CD8-positive, alpha-beta memory T cell (primary cell): ENCODE measurements at regions not wholly inside any gene's neighbourhood (a gene's known extent, or its start where the extent isn't known, plus 50 kb on each side); places are given as distances from the start of the nearest gene placed in this dataset.

ENCODE experiments used
- CTCF ChIA-PET: fragments of 350-600 bp; sonication (Branson Sonifier 250); formaldehyde crosslinking; loops from one replicate; lab custom pipeline; 2021; ENCODE audit warnings: antibody characterized with exemption; lab: Charles Lee
- POLR2A ChIA-PET: fragments of 350-600 bp; sonication (Branson Sonifier 250); formaldehyde crosslinking; loops from one replicate; lab custom pipeline; 2021; ENCODE audit warnings: antibody characterized with exemption; lab: Charles Lee
- DNase-seq, 5 donors: peaks; one replicate each; pipeline versions ENCODE4 v3.0.0 to v3.0.0-alpha.2; 2020 to 2022; ENCODE audit warnings: mixed read lengths in 1 of 5
- H3K27ac ChIP-seq: one replicate; pipeline ENCODE4 v1.7.0; 2013; ENCODE audit warnings: low read depth, mild to moderate bottlenecking, low read length, moderate library complexity
- H3K27me3 ChIP-seq: 2 replicates; pipeline ENCODE4 v1.7.0; 2013; ENCODE audit warnings: low read length, mild to moderate bottlenecking; ENCODE audit not compliant: insufficient read depth, poor library complexity, severe bottlenecking
- H3K36me3 ChIP-seq: 2 replicates; pipeline ENCODE4 v1.7.0; 2013; ENCODE audit warnings: mild to moderate bottlenecking, low read length, moderate library complexity; ENCODE audit not compliant: insufficient read depth
- H3K4me1 ChIP-seq: 2 replicates; pipeline ENCODE4 v1.7.0; 2013; ENCODE audit warnings: mild to moderate bottlenecking, low read length, moderate library complexity; ENCODE audit not compliant: insufficient read depth
- H3K4me3 ChIP-seq: 2 replicates; pipeline ENCODE4 v1.7.0; 2013; ENCODE audit warnings: mild to moderate bottlenecking, low read length
- H3K9me3 ChIP-seq: 2 replicates; pipeline ENCODE4 v1.7.0; 2013; ENCODE audit warnings: mild to moderate bottlenecking, low read length
- H3K27ac Mint-ChIP-seq, 8 donors: one replicate each; pipeline ENCODE4 v1.8.0; 2020 to 2021; ENCODE audit warnings: mixed read lengths in 8 of 8, mild to moderate bottlenecking in 6 of 8, inconsistent platforms in 3 of 8, moderate library complexity in 3 of 8
- H3K27me3 Mint-ChIP-seq, 2 donors: one replicate each; pipeline ENCODE4 v1.8.0; 2020 to 2021; ENCODE audit warnings: mixed read lengths in 2 of 2, mild to moderate bottlenecking in 1 of 2, moderate library complexity in 1 of 2
- H3K36me3 Mint-ChIP-seq, 3 donors: one replicate each; pipeline ENCODE4 v1.8.0; 2020 to 2021; ENCODE audit warnings: mixed read lengths in 3 of 3, inconsistent platforms in 1 of 3, mild to moderate bottlenecking in 1 of 3
- H3K4me1 Mint-ChIP-seq, 3 donors: one replicate each; pipeline ENCODE4 v1.8.0; 2020 to 2021; ENCODE audit warnings: mixed read lengths in 3 of 3, inconsistent platforms in 1 of 3, mild to moderate bottlenecking in 1 of 3
- H3K4me3 Mint-ChIP-seq, 7 donors: one replicate each; pipeline ENCODE4 v1.8.0; 2020 to 2021; ENCODE audit warnings: mixed read lengths in 7 of 7, mild to moderate bottlenecking in 6 of 7, moderate library complexity in 4 of 7, inconsistent platforms in 2 of 7
- H3K9me3 Mint-ChIP-seq, 5 donors: one replicate each; pipeline ENCODE4 v1.8.0; 2020 to 2022; ENCODE audit warnings: mixed read lengths in 5 of 5, mild to moderate bottlenecking in 3 of 5, moderate library complexity in 2 of 5, inconsistent platforms in 1 of 5

DNA sequence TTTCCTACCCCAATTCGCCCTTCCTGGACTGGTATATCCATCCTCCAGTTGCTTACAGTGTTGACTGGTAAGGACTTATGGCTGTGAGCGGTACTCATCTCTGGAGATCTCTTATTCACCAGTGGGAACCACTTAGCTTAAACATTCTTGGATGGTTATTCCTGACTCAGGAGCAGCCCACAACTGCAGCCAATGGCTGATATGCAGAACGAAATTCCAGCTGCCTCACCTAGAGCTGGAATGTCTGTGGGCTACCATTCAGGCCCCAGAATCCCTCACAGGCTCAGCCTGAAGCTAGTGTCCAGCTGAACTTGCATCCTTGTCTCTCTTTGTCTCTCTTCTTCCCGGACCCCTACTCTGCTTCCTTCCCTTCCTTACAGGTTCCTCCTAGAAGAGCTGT is 138.9 kb upstream of the SMIM31 start:
- Mint-ChIP-seq H3K9me3 (peaks cover 0 to 4% (median 3%) of the 10 kb centered on the region in 5 donors), H3K4me1 (no peaks in the 10 kb centered on the region), H3K4me3 (no peak overlapping the region), H3K27ac (no peak overlapping the region), H3K36me3 (no peaks in the 10 kb centered on the region), H3K27me3 (no peaks in the 10 kb centered on the region)
- Histone ChIP-seq H3K4me3 (no peak overlapping the region), H3K9me3 (no peaks in the 10 kb centered on the region), H3K27me3 (no peaks in the 10 kb centered on the region), H3K27ac (no peak overlapping the region), H3K36me3 (no peaks in the 10 kb centered on the region), H3K4me1 (no peaks in the 10 kb centered on the region)
- ChIA-PET POLR2A (no interaction called here), CTCF (no interaction called here)
- DNase-seq = no peak

DNA sequence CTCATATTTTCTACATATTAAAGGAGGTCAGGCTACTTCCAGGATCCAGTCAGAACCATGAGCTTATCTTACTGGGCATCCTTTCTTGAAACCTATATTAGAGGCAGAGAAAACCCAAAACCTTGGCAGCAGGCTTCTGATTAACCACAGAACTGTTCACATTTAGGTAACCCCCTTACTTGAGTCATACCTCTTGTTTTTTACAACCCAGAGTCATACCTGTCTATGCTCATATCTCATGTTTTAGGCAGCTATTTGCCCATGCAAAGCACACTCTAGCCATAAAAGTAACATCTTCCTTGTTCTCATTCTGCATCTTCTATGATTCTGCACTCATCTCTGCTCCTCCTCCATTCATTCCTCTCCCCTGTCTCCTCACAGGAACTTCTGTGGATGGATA is 138.0 kb upstream of the SMIM31 start:
- no peak overlapping the region for H3K27ac Mint-ChIP-seq
- ChIA-PET CTCF (no interaction called here), POLR2A (no interaction called here)
- no peaks in the 10 kb centered on the region for H3K36me3 Mint-ChIP-seq
- Histone ChIP-seq H3K9me3 (no peaks in the 10 kb centered on the region), H3K36me3 (no peaks in the 10 kb centered on the region), H3K27me3 (no peaks in the 10 kb centered on the region), H3K4me3 (no peak overlapping the region), H3K4me1 (no peaks in the 10 kb centered on the region), H3K27ac (no peak overlapping the region)
- no peak for DNase-seq
- peaks cover 0 to 4% (median 2%) of the 10 kb centered on the region in 5 donors for H3K9me3 Mint-ChIP-seq
- H3K4me1 Mint-ChIP-seq = no peaks in the 10 kb centered on the region
- no peak overlapping the region for H3K4me3 Mint-ChIP-seq
- no peaks in the 10 kb centered on the region for H3K27me3 Mint-ChIP-seq

- Histone ChIP-seq H3K4me1 (no peaks in the 10 kb centered on the region), H3K36me3 (no peaks in the 10 kb centered on the region), H3K27ac (no peak overlapping the region), H3K27me3 (no peaks in the 10 kb centered on the region), H3K4me3 (no peak overlapping the region), H3K9me3 (no peaks in the 10 kb centered on the region)
- no peaks in the 10 kb centered on the region for H3K36me3 Mint-ChIP-seq
- no peak for DNase-seq
- ChIA-PET CTCF (no interaction called here), POLR2A (no interaction called here)
- H3K27me3 Mint-ChIP-seq = no peaks in the 10 kb centered on the region
- peaks cover 0 to 4% (median 0%) of the 10 kb centered on the region in 5 donors for H3K9me3 Mint-ChIP-seq
- H3K4me3 Mint-ChIP-seq = no peak overlapping the region
- no peak overlapping the region for H3K27ac Mint-ChIP-seq
- no peaks in the 10 kb centered on the region for H3K4me1 Mint-ChIP-seq
Measured at GRCh38 chr4:164616961-164617360, 137.0 kb upstream of the SMIM31 start.

DNA sequence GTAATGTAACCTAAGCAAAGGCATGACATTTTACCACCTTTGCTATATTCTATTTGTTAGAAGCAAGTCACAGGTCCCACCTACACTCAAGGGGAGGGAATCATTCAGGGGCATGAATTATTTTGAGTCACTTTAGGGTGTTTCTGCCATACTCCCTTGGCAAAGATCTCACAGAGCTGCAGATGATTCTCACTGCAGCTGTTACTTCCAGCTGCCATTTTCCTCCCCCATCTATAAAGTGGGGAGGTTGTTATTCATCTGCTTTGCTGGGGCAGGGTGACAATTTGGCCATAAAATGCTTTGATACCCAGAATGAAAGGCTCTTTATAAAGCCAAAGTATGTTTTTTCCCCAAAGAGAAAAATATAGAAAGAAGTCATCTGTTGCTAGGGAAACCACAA is 136.5 kb upstream of the SMIM31 start:
- Mint-ChIP-seq H3K9me3 (peaks cover 0 to 4% (median 0%) of the 10 kb centered on the region in 5 donors), H3K27ac (no peak overlapping the region), H3K27me3 (no peaks in the 10 kb centered on the region), H3K36me3 (no peaks in the 10 kb centered on the region), H3K4me3 (no peak overlapping the region), H3K4me1 (no peaks in the 10 kb centered on the region)
- H3K9me3 ChIP-seq = no peaks in the 10 kb centered on the region
- H3K36me3 ChIP-seq = no peaks in the 10 kb centered on the region
- H3K27ac ChIP-seq = no peak overlapping the region
- DNase-seq = no peak
- ChIA-PET CTCF (no interaction called here), POLR2A (no interaction called here)
- no peak overlapping the region for H3K4me3 ChIP-seq
- H3K4me1 ChIP-seq = no peaks in the 10 kb centered on the region
- H3K27me3 ChIP-seq = no peaks in the 10 kb centered on the region

- no peak overlapping the region for H3K4me3 ChIP-seq
- peaks cover 0 to 4% (median 0%) of the 10 kb centered on the region in 5 donors for H3K9me3 Mint-ChIP-seq
- DNase-seq = no peak
- no peak overlapping the region for H3K4me3 Mint-ChIP-seq
- no peaks in the 10 kb centered on the region for H3K4me1 Mint-ChIP-seq
- no peaks in the 10 kb centered on the region for H3K27me3 Mint-ChIP-seq
- no peak overlapping the region for H3K27ac ChIP-seq
- no peaks in the 10 kb centered on the region for H3K27me3 ChIP-seq
- H3K27ac Mint-ChIP-seq = no peak overlapping the region
- no peaks in the 10 kb centered on the region for H3K4me1 ChIP-seq
- no peaks in the 10 kb centered on the region for H3K36me3 ChIP-seq
- CTCF ChIA-PET = no interaction called here
- H3K36me3 Mint-ChIP-seq = no peaks in the 10 kb centered on the region
- POLR2A ChIA-PET = no interaction called here
- no peaks in the 10 kb centered on the region for H3K9me3 ChIP-seq
Measured at GRCh38 chr4:164617911-164618310, 136.0 kb upstream of the SMIM31 start.

DNA sequence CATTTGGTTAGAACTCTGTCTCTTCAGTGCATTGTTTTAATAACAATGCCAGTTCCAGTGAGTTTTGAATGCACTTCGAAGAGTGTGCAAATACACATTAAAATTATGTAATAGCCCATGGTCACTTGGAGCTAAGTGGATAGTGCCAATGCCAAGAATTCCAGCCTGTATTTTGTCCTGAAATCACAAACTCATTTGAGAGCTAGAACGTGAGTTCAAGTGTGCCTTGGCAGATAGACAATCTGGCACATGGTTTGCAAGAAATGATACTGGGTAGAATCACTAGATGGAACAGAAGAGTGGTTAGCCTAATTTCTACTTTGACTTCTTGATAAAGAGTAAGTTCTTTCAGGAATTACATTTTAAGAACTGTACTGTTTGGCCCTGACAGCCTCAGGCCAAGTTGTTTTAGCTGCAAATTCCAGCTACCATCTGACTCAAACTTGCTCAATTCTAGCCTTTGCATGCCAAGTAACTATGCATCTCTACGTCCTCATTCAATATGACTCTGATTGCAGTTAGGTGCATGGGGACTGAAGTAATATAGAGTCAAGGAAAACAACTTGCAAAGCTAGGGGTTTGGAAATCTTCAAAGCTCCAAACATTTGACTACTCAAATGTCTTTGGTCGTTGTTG is 131.9 kb upstream of the SMIM31 start:
- DNase-seq = no peak
- no peaks in the 10 kb centered on the region for H3K36me3 Mint-ChIP-seq
- H3K4me1 Mint-ChIP-seq = no peaks in the 10 kb centered on the region
- Histone ChIP-seq H3K4me1 (no peaks in the 10 kb centered on the region), H3K9me3 (no peaks in the 10 kb centered on the region), H3K36me3 (no peaks in the 10 kb centered on the region), H3K27ac (no peak overlapping the region), H3K27me3 (no peaks in the 10 kb centered on the region), H3K4me3 (no peak overlapping the region)
- no peak overlapping the region for H3K4me3 Mint-ChIP-seq
- no peak overlapping the region for H3K27ac Mint-ChIP-seq
- ChIA-PET POLR2A (no interaction called here), CTCF (no interaction called here)
- peaks cover 4 to 24% (median 8%) of the 10 kb centered on the region in 5 donors for H3K9me3 Mint-ChIP-seq
- H3K27me3 Mint-ChIP-seq = no peaks in the 10 kb centered on the region

GRCh38 chr4:164623099-164623498 is 130.8 kb upstream of the SMIM31 start:
- H3K4me3 Mint-ChIP-seq = no peak overlapping the region
- no peak overlapping the region for H3K4me3 ChIP-seq
- no peaks in the 10 kb centered on the region for H3K27me3 Mint-ChIP-seq
- no peak overlapping the region for H3K27ac ChIP-seq
- peaks cover 4 to 31% (median 8%) of the 10 kb centered on the region in 5 donors for H3K9me3 Mint-ChIP-seq
- no peak overlapping the region for H3K27ac Mint-ChIP-seq
- no peaks in the 10 kb centered on the region for H3K9me3 ChIP-seq
- CTCF ChIA-PET = no interaction called here
- no peaks in the 10 kb centered on the region for H3K4me1 ChIP-seq
- no peak for DNase-seq
- H3K36me3 ChIP-seq = no peaks in the 10 kb centered on the region
- POLR2A ChIA-PET = no interaction called here
- no peaks in the 10 kb centered on the region for H3K27me3 ChIP-seq
- H3K4me1 Mint-ChIP-seq = no peaks in the 10 kb centered on the region
- H3K36me3 Mint-ChIP-seq = no peaks in the 10 kb centered on the region

- H3K27ac Mint-ChIP-seq = no peak overlapping the region
- ChIA-PET POLR2A (no interaction called here), CTCF (no interaction called here)
- H3K36me3 Mint-ChIP-seq = no peaks in the 10 kb centered on the region
- no peaks in the 10 kb centered on the region for H3K4me1 Mint-ChIP-seq
- no peak overlapping the region for H3K27ac ChIP-seq
- no peaks in the 10 kb centered on the region for H3K9me3 ChIP-seq
- peaks cover 0 to 4% (median 0%) of the 10 kb centered on the region in 5 donors for H3K9me3 Mint-ChIP-seq
- no peaks in the 10 kb centered on the region for H3K27me3 Mint-ChIP-seq
- no peak overlapping the region for H3K4me3 ChIP-seq
- H3K27me3 ChIP-seq = no peaks in the 10 kb centered on the region
- DNase-seq = no peak
- H3K36me3 ChIP-seq = no peaks in the 10 kb centered on the region
- H3K4me1 ChIP-seq = no peaks in the 10 kb centered on the region
- no peak overlapping the region for H3K4me3 Mint-ChIP-seq
Measured at GRCh38 chr4:164639001-164639400, 114.9 kb upstream of the SMIM31 start.
